PFSK-1 (cell line): ENCODE measurements at regions not wholly inside any gene's neighbourhood (a gene's known extent, or its start where the extent isn't known, plus 50 kb on each side); places are given as distances from the start of the nearest gene placed in this dataset.

ENCODE experiments used
- POLR2AphosphoS5 ChIP-seq: IDR thresholded peaks from 2 replicates; pipeline ENCODE4 v1.6.1; 2012; ENCODE audit warnings: low read depth, mild to moderate bottlenecking, control low read depth, low read length, moderate library complexity
- REST ChIP-seq, 2 experiments: IDR thresholded peaks; 2 replicates each; pipeline versions ENCODE4 v1.6.1 to v1.8.0; 2011 to 2012; ENCODE audit warnings: low read depth in 2 of 2, low read length in 2 of 2, control low read depth in 1 of 2, inconsistent platforms in 1 of 2, mild to moderate bottlenecking in 1 of 2, moderate library complexity in 1 of 2; ENCODE audit not compliant: insufficient read depth in 1 of 2
- SIN3A ChIP-seq: IDR thresholded peaks from 2 replicates; pipeline ENCODE4 v1.6.1; 2012; ENCODE audit warnings: mild to moderate bottlenecking, low read length, moderate library complexity, borderline replicate concordance; ENCODE audit not compliant: insufficient read depth
- TAF1 ChIP-seq: IDR thresholded peaks from 2 replicates; pipeline ENCODE4 v1.6.1; 2012; ENCODE audit warnings: low read length, control low read depth, borderline replicate concordance; ENCODE audit not compliant: insufficient read depth

DNA sequence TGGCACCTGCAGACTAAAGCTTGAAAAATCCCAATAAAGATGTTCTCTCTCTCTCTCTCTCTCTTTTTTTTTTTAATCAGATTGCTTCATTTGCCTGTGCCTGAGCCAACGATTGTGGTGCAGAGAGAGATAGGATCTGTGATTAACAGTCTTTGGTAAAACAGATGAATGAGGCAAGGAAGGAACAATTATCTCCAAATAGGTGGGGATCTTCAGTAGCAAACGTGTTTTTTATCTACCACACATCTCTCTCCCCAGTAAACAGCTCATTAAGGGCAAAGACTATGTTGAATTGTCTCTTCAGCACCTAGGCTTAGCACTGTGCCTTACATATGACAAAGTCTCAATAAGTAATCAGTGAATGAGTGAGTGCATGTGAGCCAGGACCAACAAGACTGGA is 96.3 kb downstream of the SMIM20 start:
- TF ChIP-seq TAF1, result no peak
- TF ChIP-seq POLR2AphosphoS5, result no peak
- TF ChIP-seq SIN3A, result no peak
- TF ChIP-seq REST (IDR thresholded peaks at IDR 0.05; ENCODE audit: insufficient read depth in 1 of 2, low read depth in 2 of 2, low read length in 2 of 2), result no peak
